ENCODE measurements at regions not wholly inside any gene's neighbourhood (a gene's known extent, or its start where the extent isn't known, plus 50 kb on each side); places are given as distances from the start of the nearest gene placed in this dataset.

- H3K27ac Mint-ChIP-seq: peak overlapping the region; percentile 89
- TF ChIP-seq MYBL2 (CRISPR knock-in tag; IDR thresholded peaks at IDR 0.05) (no peak), NFATC4 (CRISPR knock-in tag; IDR thresholded peaks at IDR 0.05) (no peak), TP53 (CRISPR knock-in tag; IDR thresholded peaks at IDR 0.05) (no peak), AR (CRISPR knock-in tag; IDR thresholded peaks at IDR 0.05) (no peak), PRDM15 (CRISPR knock-in tag; IDR thresholded peaks at IDR 0.05) (no peak), STAT6 (CRISPR knock-in tag; conservative IDR thresholded peaks at IDR 0.05; ENCODE audit: low read depth) (no peak), NFYB (CRISPR knock-in tag; conservative IDR thresholded peaks at IDR 0.05; ENCODE audit: low read depth) (no peak), JAZF1 (CRISPR knock-in tag; IDR thresholded peaks at IDR 0.05) (no peak), USF2 (CRISPR knock-in tag; IDR thresholded peaks at IDR 0.05) (no peak), FOXK1 (CRISPR knock-in tag; IDR thresholded peaks at IDR 0.05) (no peak), CREB1 (CRISPR knock-in tag; IDR thresholded peaks at IDR 0.05) (no peak), ELF4 (CRISPR knock-in tag; IDR thresholded peaks at IDR 0.05; ENCODE audit: low read depth) (no peak), ZNF671 (CRISPR knock-in tag; IDR thresholded peaks at IDR 0.05) (no peak), TEAD4 (CRISPR knock-in tag; IDR thresholded peaks at IDR 0.05) (no peak), RORB (CRISPR knock-in tag; IDR thresholded peaks at IDR 0.05) (no peak), ZBTB21 (CRISPR knock-in tag; IDR thresholded peaks at IDR 0.05; ENCODE audit: borderline replicate concordance) (no peak), TCF7 (CRISPR knock-in tag; IDR thresholded peaks at IDR 0.05; ENCODE audit: low read depth) (no peak)
- no peaks in the 10 kb centered on the region for H3K9me3 Mint-ChIP-seq
- no peaks in the 10 kb centered on the region for H3K36me3 Mint-ChIP-seq
- ATAC-seq (no peak), DNase-seq (ENCODE audit: low spot score) (no peak)
- H3K4me1 Mint-ChIP-seq: peaks cover 89% of the 10 kb centered on the region
- ChIA-PET POLR2A (no interaction called here), CTCF (no interaction called here)
- no peak overlapping the region; the same call in 1 of the 2 replicates for H3K4me3 Mint-ChIP-seq
- no peaks in the 10 kb centered on the region for H3K27me3 Mint-ChIP-seq (ENCODE audit: low read depth)
Observed at GRCh38 chr13:99863789-99864626, 107.6 kb downstream of the ZIC5 start.
